GM19351 (cell line): ENCODE measurements at regions not wholly inside any gene's neighbourhood (a gene's known extent, or its start where the extent isn't known, plus 50 kb on each side); places are given as distances from the start of the nearest gene placed in this dataset.
A peak's percentile ranks its signal among the peaks of the same experiment; 100 is the strongest.

Source experiments
- ATAC-seq: cut with Tn5 transposase; IDR thresholded peaks from one replicate; pipeline ENCODE4 v1.9.1; 2021; ENCODE audit warnings: mild to moderate bottlenecking, moderate library complexity; ENCODE audit not compliant: unreplicated experiment

DNA sequence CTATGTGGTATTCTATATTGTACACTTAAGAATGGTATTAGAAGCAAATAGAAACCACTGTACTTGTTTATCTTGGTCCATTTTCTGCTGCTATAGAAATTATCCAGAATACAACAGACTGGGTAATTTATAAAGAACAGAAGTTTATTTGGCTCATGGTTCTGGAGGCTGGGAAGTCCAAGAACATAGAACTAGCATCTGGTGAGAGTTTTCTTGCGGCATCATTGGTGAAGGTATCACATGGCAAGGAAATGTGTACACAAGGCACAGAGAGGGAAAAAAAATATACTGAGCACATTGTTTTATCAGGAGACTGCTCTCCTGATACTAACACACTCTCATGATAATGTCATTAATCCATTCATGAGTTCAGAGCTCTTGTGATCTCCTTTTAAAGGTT is 130.3 kb upstream of the STXBP6 start:
- ATAC-seq: no peak

DNA sequence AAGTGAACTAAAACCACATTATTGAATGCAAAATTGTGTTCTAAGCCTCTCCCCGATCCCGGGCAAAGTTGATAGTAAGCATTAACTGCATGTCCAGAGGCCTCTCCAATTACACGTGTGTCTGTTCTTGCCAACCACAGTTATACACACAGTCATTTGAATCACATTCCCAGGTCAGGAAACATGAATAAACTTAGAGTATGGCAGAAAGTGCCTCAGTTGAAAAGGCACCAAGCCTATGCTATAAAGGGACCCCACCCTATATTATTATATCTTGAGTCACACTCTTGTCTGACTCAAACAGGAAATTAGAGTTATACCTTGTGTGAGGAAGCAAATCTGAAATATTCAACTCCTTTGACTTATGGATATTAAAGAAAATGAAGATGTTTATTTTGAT is 128.3 kb upstream of the STXBP6 start:
- no peak for ATAC-seq

DNA sequence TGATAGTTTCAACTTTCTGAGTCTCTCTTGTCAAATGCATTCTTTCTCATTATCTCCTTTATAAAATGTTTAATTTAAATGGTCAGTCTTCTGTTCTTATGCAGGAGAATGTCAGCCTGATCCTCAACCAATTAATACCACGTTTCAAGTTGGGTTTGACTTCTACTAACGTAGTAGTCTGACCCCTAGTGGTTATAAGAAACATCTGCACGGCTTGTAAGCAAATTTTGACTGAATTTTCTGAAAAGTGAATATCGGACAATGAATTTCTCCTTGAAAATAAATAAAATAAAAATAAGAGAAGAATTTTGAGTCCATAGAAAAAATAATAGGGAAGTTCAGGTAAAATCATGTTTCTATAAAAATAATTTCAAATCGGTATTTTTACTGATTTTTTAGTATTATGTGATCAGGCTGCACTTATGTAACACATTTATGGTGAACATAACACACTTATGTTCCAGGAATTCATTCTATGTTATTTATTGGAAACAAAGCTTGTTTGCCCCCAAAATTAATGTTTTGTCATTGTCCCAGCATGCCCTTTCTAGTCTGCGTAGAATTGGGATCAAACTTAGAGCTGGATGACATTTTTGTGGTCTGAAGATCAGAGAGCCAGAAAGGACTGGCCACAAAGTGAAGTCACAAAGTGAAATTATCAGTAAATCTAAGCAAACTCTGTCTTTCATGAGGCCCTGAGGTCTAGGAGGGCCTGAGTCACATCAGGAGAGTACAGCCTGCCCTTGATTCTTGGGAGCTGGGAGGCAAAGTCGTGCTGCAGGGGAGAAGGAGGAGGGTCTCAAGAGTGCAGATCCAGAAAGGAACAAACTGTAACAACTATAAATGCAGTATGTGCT is 101.2 kb upstream of the STXBP6 start:
- peak; percentile 84 for ATAC-seq

DNA sequence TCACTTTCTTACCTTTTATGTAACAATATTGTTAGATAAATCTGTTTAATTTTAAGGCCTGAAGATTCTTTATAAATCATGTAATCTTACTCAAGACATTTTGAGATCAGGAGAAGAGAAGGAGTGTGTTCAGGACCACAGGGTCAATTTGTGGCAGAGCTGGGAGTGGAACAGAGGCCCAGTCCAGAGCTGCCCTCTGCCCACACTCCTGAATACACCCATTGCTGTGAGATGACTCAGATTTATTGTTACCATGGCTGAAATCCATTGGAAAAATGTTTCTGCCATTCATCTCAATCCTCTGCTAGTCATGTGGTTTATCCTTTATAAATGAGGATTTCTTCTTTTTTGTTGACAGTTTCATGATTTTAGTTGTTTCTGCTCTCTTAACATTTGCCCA is 100.5 kb upstream of the STXBP6 start:
- no peak for ATAC-seq

DNA sequence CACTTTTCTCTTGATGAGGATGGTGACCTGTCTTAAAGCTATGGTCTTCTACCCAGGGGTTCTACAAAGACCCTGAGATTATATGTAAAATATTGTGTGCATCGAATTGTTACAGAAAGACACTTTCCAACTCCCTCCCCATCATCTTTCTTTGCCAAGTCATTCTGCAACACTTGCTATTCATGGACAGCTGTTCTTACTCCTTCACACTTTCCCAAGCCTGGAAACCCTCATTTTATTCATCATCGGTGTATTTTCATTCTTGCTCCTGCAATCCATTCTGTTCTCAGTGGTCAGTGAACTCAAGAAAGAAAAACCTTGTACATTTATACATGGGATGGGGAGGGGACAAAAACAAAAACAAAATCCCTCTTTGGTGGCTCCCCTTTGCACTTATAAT is 90.5 kb upstream of the STXBP6 start:
- ATAC-seq: no peak

DNA sequence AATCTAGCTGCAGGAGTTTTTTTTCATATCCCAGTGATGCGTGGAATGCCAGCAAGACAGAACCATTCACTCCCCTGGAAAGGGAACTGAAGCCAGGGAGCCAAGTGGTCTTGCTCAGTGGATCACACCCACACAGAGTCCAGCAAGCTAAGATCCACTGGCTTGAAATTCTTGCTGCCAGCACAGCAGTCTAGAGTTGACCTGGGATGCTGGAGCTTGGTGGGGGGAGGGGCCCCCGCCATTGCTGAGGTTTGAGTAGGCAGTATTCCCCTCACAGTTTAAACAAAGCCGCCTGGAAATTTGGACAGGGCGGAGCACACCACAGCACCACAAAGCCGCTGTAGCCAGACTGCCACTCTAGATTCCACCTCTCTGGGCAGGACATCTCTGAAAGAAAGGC is 86.9 kb upstream of the STXBP6 start:
- no peak for ATAC-seq

DNA sequence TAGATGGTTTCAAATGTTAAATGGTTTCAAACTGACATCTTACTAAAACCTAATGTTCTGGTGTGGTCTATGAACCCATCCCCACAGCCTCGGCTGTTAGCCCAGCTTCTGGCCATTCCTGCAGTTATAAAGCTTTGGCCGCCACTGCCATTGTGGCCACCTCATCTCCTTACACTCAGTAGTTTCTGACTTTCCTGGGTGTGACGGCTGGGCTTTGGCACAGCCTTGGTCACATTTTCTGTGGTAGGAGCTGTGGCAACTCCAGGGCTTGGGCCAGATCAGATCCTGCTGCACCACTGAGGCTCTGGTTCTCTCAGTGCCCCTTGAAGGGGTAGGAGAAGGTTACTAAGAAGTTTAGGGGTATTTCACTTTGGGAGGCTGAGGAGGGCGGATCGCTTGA is 84.2 kb upstream of the STXBP6 start:
- no peak for ATAC-seq

DNA sequence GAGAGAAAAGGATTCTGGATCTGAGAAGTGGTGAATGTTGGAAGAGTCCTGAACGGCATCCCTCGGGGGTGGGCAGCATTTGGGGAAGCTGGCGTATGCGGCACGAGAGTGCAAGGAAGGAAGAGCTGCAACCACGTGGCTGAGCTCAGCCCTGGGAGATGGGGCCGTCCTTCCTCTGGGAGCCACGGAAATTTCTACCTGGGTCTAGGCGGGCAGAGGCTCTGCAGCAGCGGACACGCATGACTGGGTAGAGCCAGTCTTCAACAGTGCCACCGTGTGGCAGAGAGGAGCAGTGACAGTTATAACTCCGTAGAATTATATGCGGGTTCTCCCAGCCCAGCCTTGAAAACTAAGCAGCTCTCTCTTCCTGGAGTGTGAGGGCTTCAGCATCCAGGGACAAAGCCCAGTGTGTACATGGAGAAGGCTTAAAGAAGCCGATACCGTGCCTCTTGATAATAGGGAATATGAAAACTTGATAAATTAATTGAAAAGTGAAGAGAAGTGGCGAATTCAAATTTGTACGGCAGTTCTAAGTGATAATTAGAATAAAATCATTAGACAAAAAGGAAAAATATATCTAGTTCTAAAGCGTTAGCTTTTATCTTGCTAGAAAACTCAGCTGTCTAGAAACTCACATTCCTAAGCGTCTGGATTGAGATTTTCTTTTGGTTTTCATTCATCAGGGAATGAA is 82.9 kb upstream of the STXBP6 start:
- ATAC-seq: peak; percentile 94

DNA sequence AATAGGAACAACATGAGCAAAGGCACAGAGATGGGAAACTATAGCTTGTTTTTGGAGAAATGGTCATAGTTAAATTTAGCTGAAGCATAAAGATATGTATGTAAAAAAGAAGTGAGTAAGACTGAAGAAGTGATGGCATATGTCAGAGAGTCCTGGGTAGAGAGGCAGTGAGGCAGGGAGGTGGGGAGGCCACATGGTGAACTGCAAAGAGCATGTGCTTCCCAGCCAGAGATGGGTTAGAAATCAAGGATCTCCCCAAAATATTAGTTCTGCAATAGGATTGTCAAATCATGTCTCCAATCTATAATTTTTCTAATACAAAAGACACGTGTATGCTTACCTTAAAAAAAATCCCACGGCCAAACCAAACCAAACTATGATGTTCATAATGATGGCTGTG is 82.1 kb upstream of the STXBP6 start:
- ATAC-seq: no peak

DNA sequence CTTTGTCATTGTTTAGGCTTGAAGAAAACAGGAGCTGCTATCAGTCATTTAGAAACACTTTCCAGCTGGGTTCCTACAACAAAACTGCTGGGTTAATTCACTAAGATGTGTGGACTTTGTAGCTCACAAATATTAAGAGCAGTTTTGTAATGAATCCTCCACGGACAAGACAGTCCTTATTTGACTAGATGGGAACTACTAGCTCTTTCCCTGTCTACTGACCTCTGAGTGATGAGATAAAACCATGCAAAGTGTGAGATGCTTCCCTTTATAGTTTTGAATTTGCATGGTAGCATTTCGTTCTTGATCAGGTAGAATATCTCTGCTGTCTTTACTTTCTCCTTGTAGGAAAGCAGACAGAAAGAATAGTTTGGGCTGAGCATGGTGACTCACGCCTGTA is 72.9 kb upstream of the STXBP6 start:
- no peak for ATAC-seq

DNA sequence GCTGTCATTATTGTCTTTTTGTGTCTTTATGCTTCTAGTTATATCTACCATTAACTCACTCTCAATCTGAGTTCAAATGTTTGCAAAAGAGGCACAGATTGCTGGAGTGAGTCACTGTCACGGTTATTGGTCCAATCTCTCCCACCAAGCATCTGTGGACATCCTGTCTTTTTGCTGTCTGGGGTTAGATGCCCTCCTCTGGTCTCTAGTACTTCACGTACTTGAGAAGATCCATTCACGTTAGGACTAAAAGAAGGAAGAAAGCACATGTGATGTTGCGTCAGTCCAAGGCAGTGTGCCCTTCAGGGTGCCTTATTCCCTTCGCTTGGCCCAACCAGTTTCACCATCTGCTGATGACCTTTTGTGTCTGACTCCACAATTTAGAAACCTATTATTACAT is 72.3 kb upstream of the STXBP6 start:
- ATAC-seq: no peak

DNA sequence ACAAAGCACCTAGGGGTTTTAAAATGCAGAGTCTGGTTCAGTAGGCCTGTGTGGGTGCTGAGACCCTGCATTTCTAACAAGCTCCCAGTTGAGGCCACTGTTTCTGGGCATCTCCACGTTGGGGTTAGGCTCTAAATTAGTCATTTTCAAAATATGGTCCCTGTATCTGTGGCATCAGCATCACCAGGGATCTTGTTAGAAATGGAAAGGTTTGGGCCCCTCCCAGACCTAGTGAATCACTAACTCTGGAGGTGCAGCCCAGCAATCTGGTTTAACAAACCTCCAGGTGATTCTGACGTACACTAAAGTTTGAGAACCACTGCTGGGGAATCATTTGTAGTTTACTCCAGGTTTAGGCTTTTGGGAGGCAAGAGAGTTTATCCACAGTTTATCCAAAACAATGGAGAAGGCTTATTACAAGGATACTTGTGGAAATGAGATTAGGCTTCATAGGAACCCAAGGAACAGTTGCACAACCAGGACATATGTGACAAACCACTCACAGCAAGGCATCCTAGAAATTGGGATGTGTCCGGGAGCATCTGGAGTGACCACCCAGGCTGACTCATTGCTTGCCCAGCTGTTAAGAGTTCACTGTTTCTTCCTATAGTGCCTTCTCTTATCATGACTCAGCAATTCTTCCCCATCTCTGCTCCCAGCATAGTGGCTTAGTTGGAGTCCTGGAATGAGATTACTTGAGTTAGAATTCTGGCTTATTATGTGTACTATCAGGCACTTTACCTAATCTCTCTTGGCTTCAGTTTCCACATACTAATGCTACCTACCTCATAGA is 71.6 kb upstream of the STXBP6 start:
- no peak for ATAC-seq

DNA sequence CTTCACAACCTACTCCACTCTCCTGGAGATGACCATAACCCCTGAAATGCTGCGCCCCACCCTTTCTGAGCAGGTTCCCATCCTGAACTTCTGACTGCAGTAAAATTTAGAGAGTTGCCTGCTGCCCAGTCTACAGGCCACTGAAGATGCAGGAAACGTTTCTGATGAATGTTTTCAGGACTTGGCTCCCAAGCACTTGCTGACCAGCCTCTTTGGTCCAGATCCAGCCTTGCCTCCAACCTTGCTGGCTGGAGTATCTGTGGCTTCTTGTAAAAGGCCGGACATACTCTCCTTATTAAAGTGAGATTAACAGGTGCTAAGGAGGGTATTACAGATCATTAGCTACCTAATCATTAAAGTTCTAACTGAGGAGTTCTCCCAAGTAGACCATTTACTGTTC is 70.3 kb upstream of the STXBP6 start:
- ATAC-seq: no peak

DNA sequence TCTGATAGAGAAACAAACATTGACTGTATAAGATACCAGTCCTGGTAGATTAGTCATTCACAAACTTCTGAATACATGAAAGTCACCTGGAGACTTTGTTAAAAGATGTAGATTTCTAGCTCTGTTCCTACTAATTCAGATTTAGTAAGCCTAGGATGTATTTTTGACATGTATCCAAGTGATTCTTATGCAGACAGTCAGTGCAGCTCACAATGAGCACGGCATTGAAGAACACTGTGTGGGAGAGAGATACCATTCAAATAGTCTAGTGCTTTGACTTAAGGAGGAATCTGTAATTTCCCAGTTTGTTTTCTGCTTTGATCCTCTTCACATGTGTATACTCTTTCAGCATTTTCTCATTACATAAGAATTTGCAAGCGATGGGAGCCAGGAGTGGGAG is 68.7 kb upstream of the STXBP6 start:
- no peak for ATAC-seq

DNA sequence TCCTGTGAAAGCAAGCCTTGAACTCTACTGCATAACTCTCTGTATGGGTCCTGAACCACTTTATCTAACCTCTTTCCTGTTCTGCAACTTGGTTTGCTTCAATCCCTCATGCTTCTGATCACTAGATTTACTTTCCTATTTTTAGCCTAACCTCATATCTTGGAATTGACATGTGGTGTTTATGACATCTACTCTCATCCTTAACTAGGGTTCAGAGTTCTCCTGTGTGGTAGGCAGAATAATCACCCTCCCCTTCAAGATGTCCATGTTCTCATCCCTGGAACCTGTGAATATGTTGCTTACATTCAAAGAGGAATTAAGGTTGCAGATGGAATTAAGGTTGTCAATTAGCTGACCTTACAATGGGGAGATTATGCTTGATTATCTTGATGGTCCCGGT is 67.4 kb upstream of the STXBP6 start:
- ATAC-seq: no peak

DNA sequence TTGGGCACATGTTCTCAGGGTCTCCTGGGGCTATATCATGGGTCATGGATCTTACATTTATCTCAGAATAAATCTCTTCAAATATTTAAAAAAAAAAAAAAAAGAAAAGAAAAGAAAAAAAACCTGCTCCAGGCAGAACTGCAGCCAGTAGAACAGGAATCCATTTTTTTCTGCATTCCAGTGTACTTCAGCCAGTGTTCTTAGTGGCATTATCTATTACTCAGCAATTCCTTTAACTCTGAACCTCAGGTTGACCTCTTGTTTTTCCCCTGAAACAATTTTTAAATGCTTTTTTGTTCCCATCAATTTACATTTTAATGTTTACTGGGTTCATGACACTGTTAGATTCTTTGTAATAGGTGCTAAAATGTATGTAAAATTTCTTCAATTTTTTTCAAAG is 66.7 kb upstream of the STXBP6 start:
- ATAC-seq: no peak

DNA sequence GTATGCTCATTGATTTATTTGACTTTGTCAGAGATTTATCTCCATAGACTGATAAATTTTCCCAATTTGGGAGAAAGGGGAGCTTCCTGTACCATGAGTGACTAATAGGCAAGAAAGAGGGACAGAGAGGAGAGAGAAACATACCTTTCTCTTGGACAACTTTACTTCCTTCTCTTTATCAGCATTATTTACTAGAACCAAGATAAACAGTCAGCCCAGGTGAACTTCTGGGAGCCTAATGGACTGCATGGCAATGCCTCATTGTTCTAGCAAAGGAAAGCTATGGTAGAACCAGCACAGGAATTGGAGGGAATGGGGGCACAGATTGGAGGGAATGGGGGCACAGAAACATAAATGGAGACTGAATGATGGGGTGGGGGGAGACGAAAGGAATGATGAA is 63.4 kb upstream of the STXBP6 start:
- no peak for ATAC-seq

DNA sequence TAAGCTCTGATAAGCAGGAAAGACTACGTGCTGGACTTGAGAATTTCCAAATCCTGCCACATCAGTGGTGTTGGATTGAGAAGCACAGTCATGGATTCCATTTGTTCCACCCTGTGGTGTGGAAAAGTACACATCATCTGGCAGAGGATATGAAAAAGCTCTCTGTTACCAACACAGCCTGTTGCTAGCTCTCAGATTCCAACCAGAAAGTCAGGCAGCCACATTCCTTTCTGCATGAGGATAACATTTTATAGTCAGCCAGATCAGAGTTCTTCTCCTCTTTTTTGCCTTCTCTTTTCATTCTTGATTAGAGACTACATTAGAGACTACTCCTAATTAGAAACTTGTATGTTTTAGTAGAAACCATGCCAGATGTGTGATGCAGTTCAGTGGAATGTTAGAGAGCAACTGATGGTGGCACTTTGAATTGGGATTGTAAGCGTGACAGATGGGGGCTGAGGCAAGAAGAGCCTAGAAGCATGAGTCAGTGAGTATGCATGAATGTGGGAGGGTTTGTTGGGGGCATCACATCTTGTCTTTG is 61.2 kb upstream of the STXBP6 start:
- no peak for ATAC-seq

DNA sequence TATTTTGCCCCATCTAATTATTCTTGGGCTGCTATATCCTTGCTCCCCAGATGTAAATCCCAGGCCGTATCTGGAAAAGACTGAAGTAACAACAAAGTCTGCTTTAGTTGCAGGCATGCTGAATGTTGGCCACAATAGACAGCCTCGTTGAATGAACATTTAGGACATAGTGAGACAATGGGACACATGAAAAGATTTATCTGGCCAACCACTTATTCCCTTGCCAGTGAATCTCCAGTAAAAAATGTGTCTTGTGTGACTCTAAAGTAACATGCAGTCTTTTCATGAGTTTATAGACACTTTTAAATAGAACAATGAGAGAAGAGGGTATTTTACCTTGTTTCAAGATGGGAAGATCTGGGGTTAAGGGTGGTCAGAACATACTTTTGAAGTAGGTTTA is 60.2 kb upstream of the STXBP6 start:
- ATAC-seq: no peak

DNA sequence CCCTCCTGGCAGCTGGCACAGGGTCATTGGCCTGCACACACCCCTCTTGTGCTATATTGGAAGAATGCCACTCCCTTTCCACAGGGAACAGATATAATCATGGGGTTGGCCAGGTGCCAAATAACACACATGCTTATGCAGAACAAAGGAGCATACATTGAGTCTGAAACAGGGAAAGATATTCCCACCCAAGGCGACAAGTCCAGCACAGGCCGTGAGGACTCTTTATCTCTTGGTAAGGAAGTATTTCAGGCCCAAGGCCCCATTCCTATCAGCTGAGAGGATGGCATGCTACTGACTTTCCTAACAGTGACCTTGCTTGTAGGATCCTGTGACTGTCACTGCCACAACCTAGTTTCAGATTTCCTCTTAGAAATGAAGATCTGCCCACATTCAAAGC is 59.0 kb upstream of the STXBP6 start:
- no peak for ATAC-seq

DNA sequence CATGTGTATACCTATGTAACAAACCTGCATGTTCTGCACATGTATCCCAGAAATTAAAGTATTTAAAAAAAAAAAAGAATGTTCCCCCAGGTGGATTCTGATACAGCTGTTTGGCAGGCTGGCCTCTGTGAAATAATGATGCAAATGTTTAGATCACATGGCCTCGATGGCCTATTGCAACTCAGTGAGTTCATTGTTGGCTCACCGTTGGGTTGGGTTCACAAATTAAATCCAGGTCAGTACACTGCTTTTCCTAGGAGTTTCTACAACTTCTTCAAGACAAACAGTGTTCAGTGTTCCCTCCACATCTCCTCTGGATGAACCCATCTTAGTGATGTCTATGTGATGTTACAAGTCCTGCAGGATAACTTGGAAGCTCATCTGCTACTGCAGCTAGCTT is 58.3 kb upstream of the STXBP6 start:
- ATAC-seq: no peak

DNA sequence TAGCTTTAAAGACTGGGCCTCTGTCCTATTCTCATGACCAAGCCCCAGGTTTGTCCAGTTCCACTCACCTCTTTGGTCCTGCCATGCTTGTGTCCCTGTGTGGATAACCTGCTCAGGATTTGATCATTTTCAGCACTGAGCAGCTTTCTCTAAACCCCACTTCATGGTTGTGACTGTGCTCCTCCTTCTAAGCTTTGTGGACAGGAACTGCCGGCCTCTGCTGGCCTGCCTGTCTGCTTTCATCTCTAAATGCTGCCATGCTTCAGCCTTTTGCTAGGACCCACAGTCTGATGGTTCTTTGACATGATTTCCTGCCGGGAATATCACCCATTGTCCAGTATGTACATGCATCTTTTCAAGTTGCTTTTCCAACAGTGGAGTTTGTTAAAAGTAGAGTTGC is 53.9 kb upstream of the STXBP6 start:
- ATAC-seq: no peak
